K562 (cell line): ENCODE measurements at regions not wholly inside any gene's neighbourhood (a gene's known extent, or its start where the extent isn't known, plus 50 kb on each side); places are given as distances from the start of the nearest gene placed in this dataset.

Experiments
- ATAC-seq: fragments of 200-7000 bp; cut with Tn5 transposase; 3 replicates; pipeline ENCODE4 v1.9.1; 2020; ENCODE audit warnings: moderate library complexity
- BruUV-seq: library from RNA; stranded (reverse); fragments of 400-500 nt; replicated peaks from 2 replicates; lab custom pipeline; 2021; lab: Mats Ljungman, UMichigan
- CTCF ChIA-PET: fragments of 300-600 bp; formaldehyde crosslinking; extraction: SDS; loops from one replicate; lab custom pipeline; 2021; ENCODE audit warnings: low intra/inter-chr PET ratio; lab: Yijun Ruan, JAX
- POLR2A ChIA-PET: fragments of 300-600, 350-650 bp; sonication (Branson Sonifier 250); formaldehyde crosslinking; extraction: SDS; loops from one replicate; lab custom pipeline; 2021; ENCODE audit warnings: antibody characterized with exemption, inconsistent platforms; lab: Yijun Ruan, JAX
- DNase-seq, 4 experiments: peaks; one replicate each; pipeline versions ENCODE4 v3.0.0 to v3.0.0-alpha.2; 2011 to 2018; ENCODE audit warnings: low spot score in 3 of 4, mixed read lengths in 3 of 4; ENCODE audit errors: extremely low read depth in 1 of 4
- FAIRE-seq: peaks from 2 replicates; lab custom pipeline; 2011; peaks lifted over from hg19 to GRCh38; lab: Jason Lieb, UNC
- H2AFZ ChIP-seq: 2 replicates; pipeline ENCODE4 v1.6.0; 2011; ENCODE audit warnings: low read depth, low read length, control low read depth, inconsistent platforms
- H3K27ac ChIP-seq: fragments of 200-600 bp; 3 replicates; pipeline ENCODE4 v1.8.0; 2011; ENCODE audit warnings: low read depth, mild to moderate bottlenecking, control low read depth, inconsistent platforms, low read length, moderate library complexity, mixed read lengths; ENCODE audit errors: extremely low read depth
- H3K27me3 ChIP-seq, 2 experiments: fragments of 300-600 bp in 1 of 2; 2 replicates in 1 of 2; 3 replicates in 1 of 2; pipeline versions ENCODE4 v1.6.0 to v1.8.0; 2011; ENCODE audit warnings: inconsistent platforms in 2 of 2, low read length in 2 of 2, mild to moderate bottlenecking in 1 of 2, mixed read lengths in 1 of 2, moderate library complexity in 1 of 2; ENCODE audit not compliant: control insufficient read depth in 2 of 2, insufficient read depth in 2 of 2
- H3K36me3 ChIP-seq: fragments of 300-600 bp; 3 replicates; pipeline ENCODE4 v1.8.0; 2011; ENCODE audit warnings: mild to moderate bottlenecking, low read length, inconsistent platforms; ENCODE audit not compliant: control insufficient read depth, insufficient read depth
- H3K4me1 ChIP-seq, 2 experiments: fragments of 200-600 bp in 1 of 2; replicated peaks in 1 of 2; 2 replicates in 1 of 2; 3 replicates in 1 of 2; pipeline versions ENCODE4 v1.5.1 to v1.8.0; 2011; ENCODE audit warnings: inconsistent platforms in 2 of 2, low read length in 2 of 2, mild to moderate bottlenecking in 1 of 2, mixed read lengths in 1 of 2, moderate library complexity in 1 of 2; ENCODE audit not compliant: control insufficient read depth in 2 of 2, insufficient read depth in 2 of 2
- H3K4me2 ChIP-seq: 2 replicates; pipeline ENCODE4 v1.6.1; 2011; ENCODE audit warnings: low read length, control low read depth, inconsistent platforms, mixed read lengths; ENCODE audit not compliant: insufficient read depth
- H3K4me3 ChIP-seq: fragments of 200-600 bp; sonication (generic), shearing (Covaris generic); 2 replicates; pipeline ENCODE4 v1.5.1; 2016; ENCODE audit warnings: control low read depth, inconsistent platforms
- H3K79me2 ChIP-seq: fragments of 200-600 bp; 3 replicates; pipeline ENCODE4 v1.8.0; 2011; ENCODE audit warnings: low read length, inconsistent platforms; ENCODE audit not compliant: control insufficient read depth, insufficient read depth
- H3K9ac ChIP-seq, 2 experiments: 2 replicates each; pipeline versions ENCODE4 v1.6.0 to v1.6.1; 2011; ENCODE audit warnings: low read depth in 2 of 2, low read length in 2 of 2, control low read depth in 1 of 2, inconsistent platforms in 1 of 2, mild to moderate bottlenecking in 1 of 2, mixed read lengths in 1 of 2; ENCODE audit not compliant: insufficient read depth in 1 of 2
- H3K9me1 ChIP-seq: one replicate; pipeline ENCODE4 v1.6.0; 2011; ENCODE audit warnings: inconsistent platforms, mild to moderate bottlenecking, low read length, moderate library complexity; ENCODE audit not compliant: control insufficient read depth, insufficient read depth
- H3K9me3 ChIP-seq: replicated peaks from 2 replicates; pipeline ENCODE4 v1.5.1; 2011; ENCODE audit warnings: low read depth, low read length, inconsistent platforms; ENCODE audit not compliant: control insufficient read depth, insufficient read depth
- H4K20me1 ChIP-seq: replicated peaks from 2 replicates; pipeline ENCODE4 v1.6.1; 2011; ENCODE audit warnings: low read length, inconsistent platforms, mixed read lengths; ENCODE audit not compliant: control insufficient read depth, insufficient read depth
- ATF3 ChIP-seq, 2 experiments: fragments of 450-650 bp in 1 of 2; sonication (generic) in 1 of 2; formaldehyde crosslinking in 1 of 2; IDR thresholded peaks in 1 of 2; conservative IDR thresholded peaks in 1 of 2; 2 replicates each; pipeline versions ENCODE4 v1.6.1 to v1.8.1; 2016 to 2023; ENCODE audit warnings: mild to moderate bottlenecking in 2 of 2, moderate library complexity in 2 of 2, inconsistent platforms in 1 of 2, missing genetic modification reagents in 1 of 2
- CHD1 ChIP-seq: fragments of 200-600 bp; sonication (generic); IDR thresholded peaks from one replicate; pipeline ENCODE4 v1.6.1; 2012; ENCODE audit warnings: mild to moderate bottlenecking, moderate library complexity, low read length, inconsistent platforms
- HMG20B ChIP-seq: fragments of 250-450 bp; sonication (Bioruptor Pico); IDR thresholded peaks from 2 replicates; pipeline ENCODE4 v1.5.0; 2021; ENCODE audit warnings: mild to moderate bottlenecking
- KLF10 ChIP-seq: fragments of 250-450 bp; sonication (Bioruptor Pico); IDR thresholded peaks from 2 replicates; pipeline ENCODE4 v1.6.1; 2021; ENCODE audit warnings: matching md5 sums
- KLF16 ChIP-seq: IDR thresholded peaks from 2 replicates; pipeline ENCODE4 v1.6.1; 2016; ENCODE audit warnings: antibody characterized with exemption
- MXI1 ChIP-seq: IDR thresholded peaks from 2 replicates; pipeline ENCODE4 v1.6.1; 2011; ENCODE audit warnings: low read depth, mild to moderate bottlenecking, improper control_type of control experiment, low read length
- NFE2 ChIP-seq: IDR thresholded peaks from 2 replicates; pipeline ENCODE4 v1.6.1; 2014; ENCODE audit warnings: antibody characterized with exemption, low read depth
- NFIX ChIP-seq: fragments of 250-450 bp; sonication (Bioruptor Pico); IDR thresholded peaks from 2 replicates; pipeline ENCODE4 v1.4.0; 2020; ENCODE audit warnings: low read depth, mild to moderate bottlenecking, moderate library complexity
- PHF20 ChIP-seq: fragments of 450-650 bp; IDR thresholded peaks from 2 replicates; pipeline ENCODE4 v1.6.1; 2018; ENCODE audit not compliant: partially characterized antibody
- POLR2H ChIP-seq: IDR thresholded peaks from 2 replicates; pipeline ENCODE4 v1.6.1; 2016; ENCODE audit warnings: missing genetic modification characterization, low read depth, mild to moderate bottlenecking, control low read depth, missing compliant biosample characterization, moderate library complexity
- PYGO2 ChIP-seq: fragments of 450-650 bp; IDR thresholded peaks from 2 replicates; pipeline ENCODE4 v1.6.1; 2016; ENCODE audit warnings: mild to moderate bottlenecking, missing genetic modification characterization, moderate library complexity, missing compliant biosample characterization
- RBFOX2 ChIP-seq: fragments of 200-400 bp; formaldehyde crosslinking; IDR thresholded peaks from 2 replicates; pipeline ENCODE4 v1.6.1; 2017; ENCODE audit warnings: low read depth, mild to moderate bottlenecking, low read length, moderate library complexity
- SMAD1 ChIP-seq: fragments of 150-350 bp; IDR thresholded peaks from 2 replicates; pipeline ENCODE4 v1.6.1; 2014; ENCODE audit warnings: low read length, low read depth; ENCODE audit not compliant: partially characterized antibody
- SMAD4 ChIP-seq: fragments of 250-450 bp; sonication (Bioruptor Pico); conservative IDR thresholded peaks from 2 replicates; pipeline ENCODE4 v1.8.0; 2021; ENCODE audit warnings: inconsistent platforms, mild to moderate bottlenecking, moderate library complexity
- TCF7L2 ChIP-seq: fragments of 150-350 bp; IDR thresholded peaks from 2 replicates; pipeline ENCODE4 v1.6.1; 2016; ENCODE audit warnings: low read depth, mild to moderate bottlenecking, low read length, moderate library complexity
- ZNF384 ChIP-seq: IDR thresholded peaks from 2 replicates; pipeline ENCODE4 v1.6.1; 2012; ENCODE audit warnings: low read depth, low read length, improper control_type of control experiment
- ZNF717 ChIP-seq: fragments of 250-450 bp; sonication (Bioruptor Pico); IDR thresholded peaks from 2 replicates; pipeline ENCODE4 v1.5.0; 2021
- WGBS: fragments of 100-300 bp; shearing (Covaris generic); methylation state at CpG from one replicate; pipeline ENCODE4 v1.1.6; 2016; ENCODE audit warnings: low coverage, mixed read lengths; ENCODE audit not compliant: insufficient coverage; ENCODE audit errors: missing lambda C conversion rate; 5-methylcytosine and 5-hydroxymethylcytosine counted together
- in situ Hi-C: fragments of 300-500 bp; cut with MboI; formaldehyde crosslinking; loops from 4 replicates; pipeline ENCODE4 v1.15.0; 2018; ENCODE audit warnings: inconsistent platforms, mixed read lengths
- intact Hi-C: fragments of 100-400 bp; cut with micrococcal nuclease; formaldehyde crosslinking; loops from 2 replicates; pipeline ENCODE4 v1.14.2; 2022

GRCh38 chr10:124256151-124256550 lies 162.6 kb downstream of the OAT start:
- in situ Hi-C loops (loop anchor here (25.0 kb wide), 1 partner anchor 781 kb away; no protein-coding TSS in a partner anchor), intact Hi-C loops (loop anchor here (10.0 kb wide), 1 partner anchor 129 kb away; no protein-coding TSS in a partner anchor)
- WGBS: 0% methylated on average over 6 of the region's 6 CpGs
- no peak for DNase-seq
- Histone ChIP-seq H3K9me1 (no peaks in the 10 kb centered on the region), H3K79me2 (no peaks in the 10 kb centered on the region), H4K20me1 (no peaks in the 10 kb centered on the region), H3K9me3 (no peaks in the 10 kb centered on the region), H3K36me3 (no peaks in the 10 kb centered on the region), H2AFZ (no peak overlapping the region), H3K27ac (no peak overlapping the region), H3K4me2 (no peak overlapping the region), H3K27me3 (no peaks in the 10 kb centered on the region; a peak in 1 of 5 replicates), H3K4me1 (no peaks in the 10 kb centered on the region), H3K4me3 (no peak overlapping the region), H3K9ac (no peak overlapping the region)
- ATAC-seq: no peak
- ChIA-PET CTCF (no interaction called here), POLR2A (interaction anchor here (0.9 kb wide), 1 partner anchor 28 kb away, joined by 4 read pairs; no protein-coding TSS in a partner anchor)
- no TSS peak for BruUV-seq
- no peak for TF ChIP-seq SMAD4 (CRISPR knock-in tag)
- no peak for TF ChIP-seq KLF16
- no peak for TF ChIP-seq SMAD1
- TF ChIP-seq KLF10 (CRISPR knock-in tag): no peak
- TF ChIP-seq ZNF384: no peak
- no peak for TF ChIP-seq HMG20B (CRISPR knock-in tag)
- no peak for TF ChIP-seq NFE2
- TF ChIP-seq POLR2H (tag): no peak
- no peak for TF ChIP-seq PYGO2 (tag)
- no peak for TF ChIP-seq ATF3 (IDR thresholded peaks at IDR 0.05)
- TF ChIP-seq ATF3 (CRISPR knock-in tag; conservative IDR thresholded peaks at IDR 0.05): no peak
- TF ChIP-seq PHF20: no peak
- TF ChIP-seq RBFOX2: no peak
- no peak for TF ChIP-seq TCF7L2
- TF ChIP-seq MXI1: no peak
- TF ChIP-seq NFIX (CRISPR knock-in tag): no peak
- no peak for TF ChIP-seq CHD1
- TF ChIP-seq ZNF717: no peak
- FAIRE-seq: no peak
